ENCODE measurements at regions not wholly inside any gene's neighbourhood (a gene's known extent, or its start where the extent isn't known, plus 50 kb on each side); places are given as distances from the start of the nearest gene placed in this dataset.

DNA sequence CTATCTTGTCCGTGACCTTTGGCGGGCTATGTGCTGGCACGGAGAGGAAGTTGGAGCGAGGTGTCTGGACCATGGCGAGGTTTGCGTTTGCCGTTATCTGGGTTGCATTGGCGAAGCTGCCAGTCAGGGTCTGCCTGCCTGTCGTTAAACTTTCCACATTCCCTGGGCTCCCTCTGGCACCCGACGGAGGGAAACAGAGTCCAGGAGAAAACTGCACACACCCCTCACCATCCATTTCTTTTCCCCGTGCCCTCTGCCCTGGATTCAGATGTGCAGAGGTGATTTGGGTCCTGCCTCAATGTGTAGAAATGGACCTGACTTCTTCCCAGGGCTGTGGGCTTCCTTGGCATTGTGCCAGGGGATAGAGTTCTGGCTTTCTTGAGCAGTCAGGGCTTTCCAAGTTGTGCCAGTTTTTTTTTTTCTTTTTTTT, 142.4 kb downstream of the URI1 start:
- no peaks in the 10 kb centered on the region for H3K9me3 ChIP-seq (ENCODE audit: control insufficient read depth, low read depth, low read length)
- no peaks in the 10 kb centered on the region for H3K36me3 ChIP-seq (ENCODE audit: control insufficient read depth, insufficient read depth, low read length)
- H3K4me3 ChIP-seq (ENCODE audit: low read length), result no peak overlapping the region
- H3K27me3 ChIP-seq (ENCODE audit: control insufficient read depth, insufficient read depth, low read length), result no peaks in the 10 kb centered on the region
- H3K27ac ChIP-seq (ENCODE audit: low read length), result no peak overlapping the region
- WGBS (ENCODE audit: insufficient coverage, low lambda C conversion rate), result no CpG with 5 or more reads among the region's 12 CpGs
- DNase-seq, result no peak
- H3K4me1 ChIP-seq (ENCODE audit: control insufficient read depth, insufficient read depth, low read length), result no peaks in the 10 kb centered on the region

DNA sequence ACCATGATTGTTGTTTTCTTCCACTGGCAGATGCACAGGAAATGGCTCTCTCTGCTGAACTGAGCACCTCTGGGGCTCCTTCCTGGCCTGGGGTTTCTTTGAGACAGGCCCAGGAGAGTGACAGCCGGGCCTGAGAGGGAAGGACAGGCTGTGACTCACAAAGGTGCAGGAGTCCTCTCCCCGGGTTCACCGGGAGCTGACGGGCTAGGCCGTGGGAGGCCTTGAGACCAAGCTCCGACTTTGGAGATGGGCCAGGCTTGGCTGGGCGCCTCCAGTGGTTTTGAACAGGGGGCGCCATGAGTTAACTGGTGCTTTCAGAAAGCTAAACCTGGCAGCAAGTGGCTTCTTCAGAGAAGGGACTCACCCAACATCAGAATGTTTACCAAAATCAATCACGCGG, 143.4 kb downstream of the URI1 start:
- Histone ChIP-seq H3K36me3 (ENCODE audit: control insufficient read depth, insufficient read depth, low read length) (no peaks in the 10 kb centered on the region), H3K9me3 (ENCODE audit: control insufficient read depth, low read depth, low read length) (no peaks in the 10 kb centered on the region), H3K27ac (ENCODE audit: low read length) (no peak overlapping the region), H3K27me3 (ENCODE audit: control insufficient read depth, insufficient read depth, low read length) (no peaks in the 10 kb centered on the region), H3K4me3 (ENCODE audit: low read length) (no peak overlapping the region), H3K4me1 (ENCODE audit: control insufficient read depth, insufficient read depth, low read length) (no peaks in the 10 kb centered on the region)
- peak in 1 of 2 donors; percentile 24 for DNase-seq
- no CpG with 5 or more reads among the region's 10 CpGs for WGBS (ENCODE audit: insufficient coverage, low lambda C conversion rate)

DNA sequence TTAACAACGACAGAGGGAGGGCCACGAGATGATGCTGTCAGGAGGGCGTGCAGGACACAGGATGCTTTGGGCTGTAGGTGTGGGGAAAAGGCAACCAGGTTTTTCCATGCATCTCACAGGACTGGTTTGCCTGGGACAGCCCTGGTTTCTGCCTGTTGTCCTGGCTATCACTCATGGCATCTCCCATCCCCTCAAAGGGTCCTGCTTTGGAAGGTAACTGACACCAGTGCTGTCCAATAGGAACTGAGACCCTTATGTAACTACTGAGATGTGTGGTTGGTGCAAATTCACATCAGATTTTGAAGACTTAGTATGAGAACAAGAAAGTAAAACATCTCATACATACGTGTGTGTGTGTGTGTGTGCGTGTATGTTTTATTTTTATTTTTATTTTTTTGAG, 144.2 kb downstream of the URI1 start:
- Histone ChIP-seq H3K4me1 (ENCODE audit: control insufficient read depth, insufficient read depth, low read length) (no peaks in the 10 kb centered on the region), H3K36me3 (ENCODE audit: control insufficient read depth, insufficient read depth, low read length) (no peaks in the 10 kb centered on the region), H3K27ac (ENCODE audit: low read length) (no peak overlapping the region), H3K9me3 (ENCODE audit: control insufficient read depth, low read depth, low read length) (no peaks in the 10 kb centered on the region), H3K27me3 (ENCODE audit: control insufficient read depth, insufficient read depth, low read length) (no peaks in the 10 kb centered on the region), H3K4me3 (ENCODE audit: low read length) (no peak overlapping the region)
- DNase-seq, result no peak
- WGBS (ENCODE audit: insufficient coverage, low lambda C conversion rate), result 100% methylated on average over 2 of the region's 5 CpGs

DNA sequence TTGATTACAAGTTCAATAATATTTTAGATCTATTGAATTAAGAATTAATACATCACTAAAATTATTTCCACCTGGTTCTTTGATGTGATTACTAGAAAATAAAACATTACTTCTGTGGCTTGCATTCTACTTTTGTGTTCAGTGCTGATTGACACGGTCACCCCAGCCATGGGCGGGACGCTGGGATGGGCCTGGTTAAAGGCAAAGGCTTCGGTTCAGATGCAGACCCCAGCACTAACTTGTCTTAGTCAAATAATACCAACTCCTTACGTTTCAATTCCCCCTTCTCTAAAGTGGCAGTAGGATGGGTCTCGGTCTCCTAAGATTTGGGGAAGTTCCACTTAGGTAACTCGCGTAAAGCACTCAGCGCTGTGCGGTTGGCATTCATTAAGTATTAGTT, 144.9 kb downstream of the URI1 start:
- WGBS (ENCODE audit: insufficient coverage, low lambda C conversion rate), result no CpG with 5 or more reads among the region's 10 CpGs
- no peaks in the 10 kb centered on the region for H3K4me1 ChIP-seq (ENCODE audit: control insufficient read depth, insufficient read depth, low read length)
- H3K9me3 ChIP-seq (ENCODE audit: control insufficient read depth, low read depth, low read length), result no peaks in the 10 kb centered on the region
- H3K27ac ChIP-seq (ENCODE audit: low read length), result no peak overlapping the region
- no peaks in the 10 kb centered on the region for H3K36me3 ChIP-seq (ENCODE audit: control insufficient read depth, insufficient read depth, low read length)
- H3K27me3 ChIP-seq (ENCODE audit: control insufficient read depth, insufficient read depth, low read length), result no peaks in the 10 kb centered on the region
- no peak overlapping the region for H3K4me3 ChIP-seq (ENCODE audit: low read length)
- DNase-seq, result no peak

DNA sequence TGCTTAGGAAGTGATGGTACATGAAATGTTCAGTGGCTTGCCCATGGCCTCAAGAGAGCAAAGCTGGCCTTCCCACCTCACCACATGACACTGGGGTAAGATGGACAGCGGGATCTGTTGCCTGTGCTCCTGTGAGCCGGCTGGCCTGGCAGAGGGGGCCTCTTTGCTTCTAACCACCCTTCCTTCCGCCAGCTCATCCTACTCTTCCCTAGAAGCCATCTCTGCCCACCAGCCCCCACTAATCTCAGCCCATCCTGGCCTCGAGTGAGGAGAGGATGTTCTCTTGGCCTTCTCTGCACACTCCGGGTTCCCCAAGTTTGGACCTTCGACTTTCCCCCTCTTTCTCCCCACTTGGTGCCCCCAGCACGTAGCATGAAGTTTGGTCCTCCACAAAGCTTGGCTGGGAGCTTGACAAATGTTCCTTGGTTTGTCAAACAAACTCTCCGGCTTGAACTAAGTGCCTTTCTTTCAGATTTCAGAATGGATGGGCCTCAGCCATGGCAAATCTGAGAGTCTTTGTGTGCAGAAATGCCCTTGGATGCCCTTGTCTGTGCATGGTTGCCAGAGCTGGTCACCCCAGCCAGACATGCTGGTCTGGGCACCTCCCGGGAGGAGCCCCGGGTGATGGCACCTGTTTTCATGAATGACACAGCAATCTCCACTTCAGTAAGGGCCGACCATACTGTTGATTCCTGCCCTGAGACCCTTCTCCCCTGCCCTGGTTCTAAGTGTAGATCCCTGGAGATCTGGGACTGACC, 145.5 kb downstream of the URI1 start:
- Histone ChIP-seq H3K4me1 (ENCODE audit: control insufficient read depth, insufficient read depth, low read length) (no peaks in the 10 kb centered on the region), H3K4me3 (ENCODE audit: low read length) (no peak overlapping the region), H3K27me3 (ENCODE audit: control insufficient read depth, insufficient read depth, low read length) (no peaks in the 10 kb centered on the region), H3K27ac (ENCODE audit: low read length) (no peak overlapping the region), H3K9me3 (ENCODE audit: control insufficient read depth, low read depth, low read length) (no peaks in the 10 kb centered on the region), H3K36me3 (ENCODE audit: control insufficient read depth, insufficient read depth, low read length) (no peaks in the 10 kb centered on the region)
- DNase-seq, result no peak
- WGBS (ENCODE audit: insufficient coverage, low lambda C conversion rate), result no CpG with 5 or more reads among the region's 11 CpGs

DNA sequence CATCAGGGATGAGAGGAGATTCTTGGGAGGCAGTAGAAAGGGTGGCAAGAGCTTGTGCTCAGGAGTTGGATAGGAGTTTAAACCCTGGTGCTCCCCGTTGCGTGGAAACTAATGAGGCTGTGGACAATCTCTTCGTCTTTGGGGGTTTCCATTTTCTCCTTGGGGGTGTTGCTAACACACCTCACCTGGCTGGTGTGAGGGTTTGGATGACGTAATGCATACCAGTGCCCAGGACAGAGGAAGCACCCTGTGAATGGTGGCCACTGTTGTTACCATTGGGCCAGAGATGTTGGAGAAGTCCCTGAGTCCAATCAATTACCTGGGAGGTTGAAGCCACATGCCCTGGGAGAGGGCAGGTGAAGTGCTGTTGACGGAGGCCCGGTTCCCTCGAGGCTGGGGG, 146.5 kb downstream of the URI1 start:
- H3K9me3 ChIP-seq (ENCODE audit: control insufficient read depth, low read depth, low read length), result no peaks in the 10 kb centered on the region
- H3K4me1 ChIP-seq (ENCODE audit: control insufficient read depth, insufficient read depth, low read length), result no peaks in the 10 kb centered on the region
- H3K27me3 ChIP-seq (ENCODE audit: control insufficient read depth, insufficient read depth, low read length), result no peaks in the 10 kb centered on the region
- H3K4me3 ChIP-seq (ENCODE audit: low read length), result no peak overlapping the region
- no peak overlapping the region for H3K27ac ChIP-seq (ENCODE audit: low read length)
- no CpG with 5 or more reads among the region's 7 CpGs for WGBS (ENCODE audit: insufficient coverage, low lambda C conversion rate)
- no peaks in the 10 kb centered on the region for H3K36me3 ChIP-seq (ENCODE audit: control insufficient read depth, insufficient read depth, low read length)
- DNase-seq, result no peak

DNA sequence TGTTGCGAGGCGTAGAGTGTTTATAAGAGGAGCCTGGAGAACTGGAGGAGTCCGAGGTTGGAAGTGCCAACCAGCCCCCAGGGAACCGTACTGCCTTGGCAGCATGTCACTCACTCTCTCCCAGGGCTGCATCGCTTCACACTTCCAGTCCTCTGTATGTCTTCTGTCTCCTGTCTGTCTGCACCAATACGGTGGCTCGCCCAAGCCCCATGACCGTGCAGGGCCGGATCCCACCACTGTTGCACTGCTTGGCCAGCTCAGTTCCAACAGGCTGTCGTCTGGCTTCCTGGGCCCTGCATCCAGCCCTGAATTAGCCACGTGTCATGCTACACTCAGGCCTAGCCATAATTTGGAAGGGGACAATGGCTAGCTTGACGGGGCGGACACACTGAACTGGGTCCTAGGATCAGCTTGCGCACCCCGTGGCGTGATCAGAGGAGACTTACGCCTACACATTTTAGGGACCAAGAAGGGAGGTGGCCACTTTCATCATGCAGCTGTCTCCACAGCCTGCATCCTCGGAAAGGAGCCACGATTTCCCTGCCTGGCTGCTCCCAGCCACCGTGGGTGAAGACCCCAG, 147.1 kb downstream of the URI1 start:
- H3K4me1 ChIP-seq (ENCODE audit: control insufficient read depth, insufficient read depth, low read length), result no peaks in the 10 kb centered on the region
- no peaks in the 10 kb centered on the region for H3K9me3 ChIP-seq (ENCODE audit: control insufficient read depth, low read depth, low read length)
- DNase-seq, result no peak
- no peaks in the 10 kb centered on the region for H3K27me3 ChIP-seq (ENCODE audit: control insufficient read depth, insufficient read depth, low read length)
- no peaks in the 10 kb centered on the region for H3K36me3 ChIP-seq (ENCODE audit: control insufficient read depth, insufficient read depth, low read length)
- no CpG with 5 or more reads among the region's 20 CpGs for WGBS (ENCODE audit: insufficient coverage, low lambda C conversion rate)
- no peak overlapping the region for H3K4me3 ChIP-seq (ENCODE audit: low read length)
- H3K27ac ChIP-seq (ENCODE audit: low read length), result no peak overlapping the region

DNA sequence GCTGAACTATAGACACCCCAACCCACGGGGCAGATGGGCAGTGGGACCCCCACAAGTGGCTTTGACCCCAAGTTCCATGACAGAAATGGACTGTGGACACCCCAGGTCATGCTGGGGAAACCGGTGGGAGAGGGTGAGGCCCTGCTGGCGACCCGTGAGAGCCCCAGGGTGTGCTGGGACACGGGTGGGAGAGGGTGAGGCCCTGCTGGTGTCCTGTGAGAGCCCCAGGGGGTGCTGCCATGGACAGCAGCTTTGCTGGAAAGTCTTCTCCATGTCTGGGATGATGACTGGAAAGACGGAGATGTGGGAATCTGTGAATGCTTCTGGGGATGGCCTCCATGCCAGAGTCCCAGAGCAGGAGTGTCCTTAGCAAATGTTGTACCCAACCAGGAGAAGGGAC, 148.4 kb downstream of the URI1 start:
- WGBS (ENCODE audit: insufficient coverage, low lambda C conversion rate), result no CpG with 5 or more reads among the region's 6 CpGs
- Histone ChIP-seq H3K27ac (ENCODE audit: low read length) (no peak overlapping the region), H3K9me3 (ENCODE audit: control insufficient read depth, low read depth, low read length) (no peaks in the 10 kb centered on the region), H3K36me3 (ENCODE audit: control insufficient read depth, insufficient read depth, low read length) (no peaks in the 10 kb centered on the region), H3K4me1 (ENCODE audit: control insufficient read depth, insufficient read depth, low read length) (no peaks in the 10 kb centered on the region), H3K4me3 (ENCODE audit: low read length) (no peak overlapping the region), H3K27me3 (ENCODE audit: control insufficient read depth, insufficient read depth, low read length) (no peaks in the 10 kb centered on the region)
- DNase-seq, result no peak

DNA sequence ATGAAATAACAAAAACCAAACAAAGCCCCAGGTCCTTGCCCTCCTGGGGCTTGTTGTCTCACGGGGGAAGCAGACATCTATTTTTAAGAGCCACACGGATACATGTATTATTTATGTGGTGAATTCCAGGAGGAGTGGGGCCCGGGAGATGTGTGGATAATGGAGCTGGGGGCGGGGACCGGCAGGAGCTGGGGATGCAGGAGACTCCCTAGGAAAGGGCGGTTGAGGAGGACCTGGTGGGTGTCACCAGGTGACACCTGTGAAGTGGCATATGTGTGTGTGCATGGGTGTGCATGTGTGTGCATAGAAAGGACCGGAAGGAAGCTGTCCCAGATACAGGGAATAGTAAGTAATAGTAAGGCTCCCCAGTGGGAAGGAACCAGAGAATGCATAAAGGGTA, 148.9 kb downstream of the URI1 start:
- no CpG with 5 or more reads among the region's 7 CpGs for WGBS (ENCODE audit: insufficient coverage, low lambda C conversion rate)
- H3K36me3 ChIP-seq (ENCODE audit: control insufficient read depth, insufficient read depth, low read length), result no peaks in the 10 kb centered on the region
- H3K27ac ChIP-seq (ENCODE audit: low read length), result no peak overlapping the region
- no peaks in the 10 kb centered on the region for H3K9me3 ChIP-seq (ENCODE audit: control insufficient read depth, low read depth, low read length)
- no peak overlapping the region for H3K4me3 ChIP-seq (ENCODE audit: low read length)
- H3K4me1 ChIP-seq (ENCODE audit: control insufficient read depth, insufficient read depth, low read length), result no peaks in the 10 kb centered on the region
- H3K27me3 ChIP-seq (ENCODE audit: control insufficient read depth, insufficient read depth, low read length), result no peaks in the 10 kb centered on the region
- no peak for DNase-seq

DNA sequence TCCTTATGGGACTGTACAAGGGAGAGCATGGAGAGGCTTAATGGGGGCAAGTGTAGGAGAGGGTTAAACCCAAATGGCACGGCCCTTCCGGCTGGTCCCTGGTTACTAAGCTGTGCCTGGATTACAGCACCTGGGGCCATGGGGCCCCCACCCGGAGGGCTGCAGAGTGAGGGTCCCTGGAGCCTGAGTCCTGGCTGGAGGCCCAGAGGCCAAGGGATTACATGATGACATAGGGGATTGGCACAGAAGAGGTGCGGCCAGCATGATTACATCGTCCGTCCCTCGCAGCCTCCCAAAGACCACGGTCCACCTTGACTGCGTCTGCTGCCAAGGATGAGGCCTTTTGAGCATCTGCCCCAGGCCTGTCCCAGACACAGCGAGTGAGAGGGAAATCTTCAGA, 149.4 kb downstream of the URI1 start:
- no peak for DNase-seq
- H3K4me3 ChIP-seq (ENCODE audit: low read length), result no peak overlapping the region
- no peaks in the 10 kb centered on the region for H3K27me3 ChIP-seq (ENCODE audit: control insufficient read depth, insufficient read depth, low read length)
- H3K9me3 ChIP-seq (ENCODE audit: control insufficient read depth, low read depth, low read length), result no peaks in the 10 kb centered on the region
- H3K27ac ChIP-seq (ENCODE audit: low read length), result no peak overlapping the region
- H3K36me3 ChIP-seq (ENCODE audit: control insufficient read depth, insufficient read depth, low read length), result no peaks in the 10 kb centered on the region
- no CpG with 5 or more reads among the region's 10 CpGs for WGBS (ENCODE audit: insufficient coverage, low lambda C conversion rate)
- no peaks in the 10 kb centered on the region for H3K4me1 ChIP-seq (ENCODE audit: control insufficient read depth, insufficient read depth, low read length)

DNA sequence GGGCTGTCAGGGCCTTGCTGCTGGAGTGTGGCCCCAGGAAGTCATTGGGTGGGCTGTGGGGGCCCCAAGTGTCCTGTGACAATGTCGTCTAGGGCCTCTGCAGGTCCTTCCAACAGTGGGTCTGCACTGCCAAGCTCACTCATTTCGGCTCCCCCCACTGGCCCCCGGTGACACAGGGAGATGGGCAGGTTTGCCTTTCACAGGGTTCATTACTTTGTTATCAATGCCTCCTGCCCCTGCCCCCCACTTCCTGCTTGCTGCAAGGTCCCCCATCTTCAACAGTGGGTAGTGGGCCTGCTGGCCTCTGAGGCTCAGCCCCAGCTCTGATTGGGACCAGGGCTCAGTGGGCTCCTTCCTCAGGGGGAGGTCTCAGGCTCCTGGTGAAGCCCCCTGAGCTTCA, 149.8 kb downstream of the URI1 start:
- Histone ChIP-seq H3K4me1 (ENCODE audit: control insufficient read depth, insufficient read depth, low read length) (no peaks in the 10 kb centered on the region), H3K36me3 (ENCODE audit: control insufficient read depth, insufficient read depth, low read length) (no peaks in the 10 kb centered on the region), H3K27me3 (ENCODE audit: control insufficient read depth, insufficient read depth, low read length) (no peaks in the 10 kb centered on the region), H3K4me3 (ENCODE audit: low read length) (no peak overlapping the region), H3K27ac (ENCODE audit: low read length) (no peak overlapping the region), H3K9me3 (ENCODE audit: control insufficient read depth, low read depth, low read length) (no peaks in the 10 kb centered on the region)
- WGBS (ENCODE audit: insufficient coverage, low lambda C conversion rate), result no CpG with 5 or more reads among the region's 3 CpGs
- DNase-seq, result no peak
